Trophoblast cell (in vitro differentiated cells and primary cell): ENCODE measurements at regions not wholly inside any gene's neighbourhood (a gene's known extent, or its start where the extent isn't known, plus 50 kb on each side); places are given as distances from the start of the nearest gene placed in this dataset.

ENCODE experiments used
- DNase-seq, 2 donors: peaks; one replicate each; pipeline ENCODE4 v3.0.0-alpha.2; 2016
- H2AFZ ChIP-seq: 2 replicates; pipeline ENCODE4 v1.6.1; 2013; ENCODE audit warnings: low read length, moderate library complexity, mild to moderate bottlenecking; ENCODE audit not compliant: insufficient read depth, poor library complexity
- H2AK5ac ChIP-seq: 2 replicates; pipeline ENCODE4 v1.6.1; 2013; ENCODE audit warnings: mild to moderate bottlenecking, low read length
- H2BK120ac ChIP-seq: 2 replicates; pipeline ENCODE4 v1.6.1; 2013; ENCODE audit warnings: low read length, mild to moderate bottlenecking, moderate library complexity; ENCODE audit not compliant: insufficient read depth, poor library complexity
- H2BK12ac ChIP-seq: 2 replicates; pipeline ENCODE4 v1.6.1; 2013; ENCODE audit warnings: mild to moderate bottlenecking, low read length, moderate library complexity
- H2BK5ac ChIP-seq: 2 replicates; pipeline ENCODE4 v1.6.1; 2013; ENCODE audit warnings: low read length, low read depth, moderate library complexity, mild to moderate bottlenecking; ENCODE audit not compliant: poor library complexity
- H3K14ac ChIP-seq: 2 replicates; pipeline ENCODE4 v1.6.1; 2013; ENCODE audit warnings: mild to moderate bottlenecking, low read length
- H3K18ac ChIP-seq: 2 replicates; pipeline ENCODE4 v1.6.1; 2013; ENCODE audit warnings: mild to moderate bottlenecking, low read length
- H3K23ac ChIP-seq: 2 replicates; pipeline ENCODE4 v1.6.1; 2013; ENCODE audit warnings: low read length
- H3K27ac ChIP-seq: 2 replicates; pipeline ENCODE4 v1.5.1; 2013; ENCODE audit warnings: low read depth, mild to moderate bottlenecking, inconsistent platforms, low read length, moderate library complexity
- H3K27me3 ChIP-seq: 2 replicates; pipeline ENCODE4 v1.6.1; 2013; ENCODE audit warnings: inconsistent platforms, mild to moderate bottlenecking, low read length, moderate library complexity; ENCODE audit not compliant: insufficient read depth
- H3K36me3 ChIP-seq, 2 experiments: 1 replicate in 1 of 2; 2 replicates in 1 of 2; pipeline ENCODE4 v1.6.1; 2013; ENCODE audit warnings: low read length in 2 of 2, mild to moderate bottlenecking in 2 of 2, moderate library complexity in 1 of 2; ENCODE audit not compliant: insufficient read depth in 2 of 2, control insufficient read depth in 1 of 2
- H3K4ac ChIP-seq: 2 replicates; pipeline ENCODE4 v1.6.1; 2013; ENCODE audit warnings: low read depth, mild to moderate bottlenecking, low read length, moderate library complexity
- H3K4me1 ChIP-seq, 2 experiments: 1 replicate in 1 of 2; 2 replicates in 1 of 2; pipeline ENCODE4 v1.6.1; 2013; ENCODE audit warnings: low read length in 2 of 2, mild to moderate bottlenecking in 2 of 2, moderate library complexity in 1 of 2; ENCODE audit not compliant: insufficient read depth in 2 of 2, control insufficient read depth in 1 of 2
- H3K4me2 ChIP-seq: 2 replicates; pipeline ENCODE4 v1.6.1; 2013; ENCODE audit warnings: inconsistent platforms, mild to moderate bottlenecking, low read length, moderate library complexity
- H3K4me3 ChIP-seq: 2 replicates; pipeline ENCODE4 v1.5.1; 2013; ENCODE audit warnings: mild to moderate bottlenecking, low read depth, low read length, inconsistent platforms
- H3K79me1 ChIP-seq: one replicate; pipeline ENCODE4 v1.6.1; 2013; ENCODE audit warnings: low read length
- H3K79me2 ChIP-seq: 2 replicates; pipeline ENCODE4 v1.6.1; 2013; ENCODE audit warnings: low read length, mild to moderate bottlenecking; ENCODE audit not compliant: control insufficient read depth, insufficient read depth, poor library complexity
- H3K9ac ChIP-seq: 2 replicates; pipeline ENCODE4 v1.6.1; 2013; ENCODE audit warnings: mild to moderate bottlenecking, low read length
- H3K9me3 ChIP-seq: 2 replicates; pipeline ENCODE4 v1.6.1; 2013; ENCODE audit warnings: low read depth, mild to moderate bottlenecking, control low read depth, inconsistent platforms, low read length; ENCODE audit not compliant: insufficient read depth
- H4K12ac ChIP-seq: 2 replicates; pipeline ENCODE4 v1.6.1; 2013; ENCODE audit warnings: low read depth, mild to moderate bottlenecking, low read length, moderate library complexity
- H4K8ac ChIP-seq: 2 replicates; pipeline ENCODE4 v1.6.1; 2013; ENCODE audit warnings: low read depth, mild to moderate bottlenecking, low read length, moderate library complexity
- H4K91ac ChIP-seq: one replicate; pipeline ENCODE4 v1.6.1; 2013; ENCODE audit warnings: low read depth, mild to moderate bottlenecking, low read length, moderate library complexity
- WGBS: extraction: QIAGEN DNeasy Blood & Tissue Kit; methylation state at CpG from one replicate; pipeline ENCODE4 v1.1.7; 2013; ENCODE audit warnings: missing lambda C conversion rate; ENCODE audit not compliant: insufficient read length, insufficient coverage; ENCODE audit errors: extremely low coverage; 5-methylcytosine and 5-hydroxymethylcytosine counted together

DNA sequence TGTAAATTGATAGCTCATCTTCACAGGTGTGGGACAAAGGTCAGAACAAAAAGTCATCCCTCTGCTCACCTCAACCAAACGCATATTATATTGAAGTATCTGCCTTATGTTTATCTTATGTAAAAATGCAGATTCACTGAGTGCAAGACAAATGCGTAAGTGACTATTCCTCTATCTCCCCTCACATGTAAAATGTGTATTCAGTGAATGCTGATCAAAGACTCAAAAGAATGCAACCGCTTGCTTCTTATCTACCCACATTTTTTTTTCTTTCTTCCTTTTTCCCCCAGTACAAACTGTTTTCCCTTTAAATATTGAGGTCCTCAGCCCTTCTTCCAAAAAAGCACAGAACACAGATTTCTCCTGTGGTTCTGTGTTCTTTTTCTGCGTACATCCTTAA is 1882.9 kb downstream of the NCAM2 start:
- H2AFZ ChIP-seq = no peak overlapping the region
- H3K9me3 ChIP-seq = no peaks in the 10 kb centered on the region
- H3K23ac ChIP-seq = no peak overlapping the region
- H3K4me3 ChIP-seq = no peak overlapping the region
- no peak overlapping the region for H4K12ac ChIP-seq
- no peak overlapping the region for H3K27ac ChIP-seq
- no peaks in the 10 kb centered on the region for H3K4me1 ChIP-seq
- H3K9ac ChIP-seq = no peak overlapping the region
- H2AK5ac ChIP-seq = no peak overlapping the region
- no peak overlapping the region for H2BK120ac ChIP-seq
- H3K4me2 ChIP-seq = no peak overlapping the region
- H3K18ac ChIP-seq = no peak overlapping the region
- DNase-seq = no peak
- H4K8ac ChIP-seq = no peak overlapping the region
- no peak overlapping the region for H2BK12ac ChIP-seq
- H3K79me2 ChIP-seq = no peaks in the 10 kb centered on the region
- H3K79me1 ChIP-seq = no peaks in the 10 kb centered on the region
- no peak overlapping the region for H4K91ac ChIP-seq
- H3K4ac ChIP-seq = no peak overlapping the region
- no peak overlapping the region for H2BK5ac ChIP-seq
- no CpG with 5 or more reads among the region's 4 CpGs for WGBS
- no peak overlapping the region for H3K14ac ChIP-seq
- no peaks in the 10 kb centered on the region for H3K27me3 ChIP-seq
- H3K36me3 ChIP-seq = no peaks in the 10 kb centered on the region

DNA sequence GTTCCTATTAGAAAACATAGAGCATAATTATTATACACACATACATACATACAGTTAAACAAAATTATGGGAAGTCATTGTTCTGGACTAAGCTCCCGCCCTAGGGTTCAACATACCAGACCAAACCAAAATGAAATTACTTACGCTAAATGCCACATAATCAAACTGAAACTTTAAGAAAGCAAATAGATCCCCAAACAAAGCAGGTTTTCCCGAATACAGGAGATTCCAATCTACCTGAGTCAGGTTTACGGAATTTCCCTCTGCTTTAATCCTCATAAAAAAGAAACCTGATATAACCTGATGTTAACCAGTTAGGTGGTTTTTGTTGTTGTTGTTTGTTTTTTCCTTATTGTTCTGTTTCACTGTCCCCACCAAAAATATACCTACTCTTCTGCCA is 1886.9 kb downstream of the NCAM2 start:
- Histone ChIP-seq H3K14ac (no peak overlapping the region), H2BK5ac (no peak overlapping the region), H4K8ac (no peak overlapping the region), H3K4ac (no peak overlapping the region), H2AK5ac (no peak overlapping the region), H3K18ac (no peak overlapping the region), H3K27ac (no peak overlapping the region), H4K91ac (no peak overlapping the region), H4K12ac (no peak overlapping the region), H3K4me1 (no peaks in the 10 kb centered on the region), H3K4me3 (no peak overlapping the region), H3K9ac (no peak overlapping the region), H2AFZ (no peak overlapping the region), H2BK12ac (no peak overlapping the region), H3K27me3 (no peaks in the 10 kb centered on the region), H3K79me2 (no peaks in the 10 kb centered on the region), H2BK120ac (no peak overlapping the region), H3K23ac (no peak overlapping the region), H3K79me1 (no peaks in the 10 kb centered on the region), H3K9me3 (no peaks in the 10 kb centered on the region), H3K36me3 (no peaks in the 10 kb centered on the region), H3K4me2 (no peak overlapping the region)
- no peak for DNase-seq
- no CpG with 5 or more reads among the region's 4 CpGs for WGBS

DNA sequence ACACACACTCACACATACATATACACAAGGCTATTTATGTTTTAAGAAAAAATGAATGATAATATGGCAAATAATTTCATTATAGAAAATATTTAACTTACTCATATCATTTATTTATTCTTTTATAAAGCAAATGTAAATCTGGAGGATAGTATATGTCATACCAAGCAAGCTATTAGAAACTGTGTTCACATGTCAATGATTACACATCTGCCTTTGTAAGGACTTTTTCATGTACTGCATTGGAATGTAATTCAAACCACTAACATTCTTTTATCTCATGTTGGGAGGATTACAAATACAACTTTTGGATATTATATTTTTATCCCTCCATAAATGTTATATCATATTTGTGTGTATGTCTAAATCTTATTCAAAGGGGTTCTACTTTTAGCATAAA is 1887.4 kb downstream of the NCAM2 start:
- Histone ChIP-seq H2BK120ac (no peak overlapping the region), H4K91ac (no peak overlapping the region), H3K36me3 (no peaks in the 10 kb centered on the region), H3K4me3 (no peak overlapping the region), H3K14ac (no peak overlapping the region), H3K4ac (no peak overlapping the region), H3K79me1 (no peaks in the 10 kb centered on the region), H2AK5ac (no peak overlapping the region), H2BK5ac (no peak overlapping the region), H3K27ac (no peak overlapping the region), H2AFZ (no peak overlapping the region), H3K4me2 (no peak overlapping the region), H3K18ac (no peak overlapping the region), H3K23ac (no peak overlapping the region), H3K9ac (no peak overlapping the region), H4K12ac (no peak overlapping the region), H3K27me3 (no peaks in the 10 kb centered on the region), H3K9me3 (no peaks in the 10 kb centered on the region), H3K4me1 (no peaks in the 10 kb centered on the region), H2BK12ac (no peak overlapping the region), H4K8ac (no peak overlapping the region), H3K79me2 (no peaks in the 10 kb centered on the region)
- DNase-seq = no peak

DNA sequence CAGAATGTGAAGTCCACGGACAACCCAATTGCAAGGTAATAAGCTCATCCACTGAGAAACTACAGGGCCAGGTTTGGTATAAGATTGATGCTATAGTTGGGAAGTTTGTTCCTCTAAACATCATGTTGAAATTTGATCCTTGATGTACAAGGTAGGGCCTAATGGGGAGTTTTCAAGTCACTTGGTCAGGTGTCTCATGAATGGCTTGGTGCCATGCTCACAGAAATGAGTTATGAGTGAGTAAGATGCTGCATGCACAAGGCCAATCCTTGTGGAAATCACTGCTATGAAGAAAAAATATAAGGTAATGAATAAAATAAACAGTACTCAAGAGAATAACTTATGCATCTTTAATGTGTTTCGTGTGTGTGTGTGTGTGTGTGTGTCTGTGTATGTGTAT is 1891.2 kb downstream of the NCAM2 start:
- H3K9me3 ChIP-seq = no peaks in the 10 kb centered on the region
- H3K14ac ChIP-seq = no peak overlapping the region
- no peaks in the 10 kb centered on the region for H3K27me3 ChIP-seq
- no peak overlapping the region for H2BK5ac ChIP-seq
- no peak overlapping the region for H4K8ac ChIP-seq
- H3K36me3 ChIP-seq = no peaks in the 10 kb centered on the region
- no peak overlapping the region for H3K23ac ChIP-seq
- no peak overlapping the region for H3K18ac ChIP-seq
- H2BK120ac ChIP-seq = no peak overlapping the region
- no peak overlapping the region for H3K9ac ChIP-seq
- H2AFZ ChIP-seq = no peak overlapping the region
- no peaks in the 10 kb centered on the region for H3K79me2 ChIP-seq
- WGBS = no CpG with 5 or more reads among the region's 2 CpGs
- H3K79me1 ChIP-seq = no peaks in the 10 kb centered on the region
- DNase-seq = no peak
- H3K4ac ChIP-seq = no peak overlapping the region
- no peak overlapping the region for H4K91ac ChIP-seq
- no peak overlapping the region for H3K27ac ChIP-seq
- no peaks in the 10 kb centered on the region for H3K4me1 ChIP-seq
- H2AK5ac ChIP-seq = no peak overlapping the region
- H2BK12ac ChIP-seq = no peak overlapping the region
- no peak overlapping the region for H3K4me3 ChIP-seq
- H4K12ac ChIP-seq = no peak overlapping the region
- no peak overlapping the region for H3K4me2 ChIP-seq

DNA sequence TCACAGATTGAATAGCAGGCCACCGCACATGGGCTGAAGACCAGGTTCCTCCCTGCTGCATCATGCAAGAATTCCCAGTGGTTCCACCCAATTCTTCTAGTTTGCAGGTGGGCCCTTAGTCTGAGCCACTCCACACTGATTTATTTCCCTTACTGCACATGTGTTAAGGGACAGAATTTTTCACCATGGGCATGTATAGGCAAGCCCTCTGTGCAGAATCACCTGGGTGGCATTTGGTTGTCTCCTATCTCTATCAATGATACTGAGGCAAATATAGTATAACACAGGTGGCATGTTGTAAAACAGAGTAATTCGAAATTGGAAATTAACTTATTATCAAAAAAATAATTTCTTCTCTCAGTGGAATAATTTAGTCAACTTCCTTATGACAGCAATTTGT is 1892.4 kb downstream of the NCAM2 start:
- no peak overlapping the region for H3K23ac ChIP-seq
- no peak overlapping the region for H2AFZ ChIP-seq
- no peak overlapping the region for H2AK5ac ChIP-seq
- no peak overlapping the region for H4K91ac ChIP-seq
- H3K27me3 ChIP-seq = no peaks in the 10 kb centered on the region
- H3K79me1 ChIP-seq = no peaks in the 10 kb centered on the region
- no peak overlapping the region for H2BK5ac ChIP-seq
- H3K27ac ChIP-seq = no peak overlapping the region
- no peak overlapping the region for H3K4ac ChIP-seq
- no peaks in the 10 kb centered on the region for H3K79me2 ChIP-seq
- H3K4me2 ChIP-seq = no peak overlapping the region
- no CpG with 5 or more reads among the region's 2 CpGs for WGBS
- no peak overlapping the region for H4K12ac ChIP-seq
- DNase-seq = no peak
- no peak overlapping the region for H3K4me3 ChIP-seq
- H3K14ac ChIP-seq = no peak overlapping the region
- H2BK12ac ChIP-seq = no peak overlapping the region
- no peaks in the 10 kb centered on the region for H3K4me1 ChIP-seq
- H3K36me3 ChIP-seq = no peaks in the 10 kb centered on the region
- no peaks in the 10 kb centered on the region for H3K9me3 ChIP-seq
- H2BK120ac ChIP-seq = no peak overlapping the region
- H3K18ac ChIP-seq = no peak overlapping the region
- H4K8ac ChIP-seq = no peak overlapping the region
- no peak overlapping the region for H3K9ac ChIP-seq
